Endothelial cell (in vitro differentiated cells): ENCODE measurements at regions not wholly inside any gene's neighbourhood (a gene's known extent, or its start where the extent isn't known, plus 50 kb on each side); places are given as distances from the start of the nearest gene placed in this dataset.

ENCODE experiments used
- DNase-seq: peaks from one replicate; pipeline ENCODE4 v3.0.0; 2021; ENCODE audit warnings: low spot score
- H3K27ac Mint-ChIP-seq: one replicate; pipeline ENCODE4 v1.8.0; 2021; ENCODE audit warnings: mixed read lengths, inconsistent platforms; ENCODE audit not compliant: unreplicated experiment
- H3K27me3 Mint-ChIP-seq: one replicate; pipeline ENCODE4 v1.8.0; 2021; ENCODE audit warnings: mild to moderate bottlenecking, moderate library complexity, mixed read lengths, inconsistent platforms; ENCODE audit not compliant: unreplicated experiment
- H3K36me3 Mint-ChIP-seq: one replicate; pipeline ENCODE4 v1.8.0; 2021; ENCODE audit warnings: mild to moderate bottlenecking, low read depth, mixed read lengths, inconsistent platforms; ENCODE audit not compliant: unreplicated experiment
- H3K4me1 Mint-ChIP-seq: one replicate; pipeline ENCODE4 v1.8.0; 2021; ENCODE audit warnings: mild to moderate bottlenecking, mixed read lengths, inconsistent platforms; ENCODE audit not compliant: unreplicated experiment
- H3K4me3 Mint-ChIP-seq: one replicate; pipeline ENCODE4 v1.8.0; 2021; ENCODE audit warnings: mild to moderate bottlenecking, mixed read lengths, inconsistent platforms; ENCODE audit not compliant: unreplicated experiment
- H3K9me3 Mint-ChIP-seq: one replicate; pipeline ENCODE4 v1.8.0; 2021; ENCODE audit warnings: mixed read lengths, inconsistent platforms; ENCODE audit not compliant: unreplicated experiment
- TF ChIP-seq, protein P1 (sequence below): fragments of 200-600 bp; sonication (generic); IDR thresholded peaks from one replicate; pipeline ENCODE4 v1.5.0; 2021; ENCODE audit warnings: antibody characterized with exemption; ENCODE audit not compliant: unreplicated experiment

DNA sequence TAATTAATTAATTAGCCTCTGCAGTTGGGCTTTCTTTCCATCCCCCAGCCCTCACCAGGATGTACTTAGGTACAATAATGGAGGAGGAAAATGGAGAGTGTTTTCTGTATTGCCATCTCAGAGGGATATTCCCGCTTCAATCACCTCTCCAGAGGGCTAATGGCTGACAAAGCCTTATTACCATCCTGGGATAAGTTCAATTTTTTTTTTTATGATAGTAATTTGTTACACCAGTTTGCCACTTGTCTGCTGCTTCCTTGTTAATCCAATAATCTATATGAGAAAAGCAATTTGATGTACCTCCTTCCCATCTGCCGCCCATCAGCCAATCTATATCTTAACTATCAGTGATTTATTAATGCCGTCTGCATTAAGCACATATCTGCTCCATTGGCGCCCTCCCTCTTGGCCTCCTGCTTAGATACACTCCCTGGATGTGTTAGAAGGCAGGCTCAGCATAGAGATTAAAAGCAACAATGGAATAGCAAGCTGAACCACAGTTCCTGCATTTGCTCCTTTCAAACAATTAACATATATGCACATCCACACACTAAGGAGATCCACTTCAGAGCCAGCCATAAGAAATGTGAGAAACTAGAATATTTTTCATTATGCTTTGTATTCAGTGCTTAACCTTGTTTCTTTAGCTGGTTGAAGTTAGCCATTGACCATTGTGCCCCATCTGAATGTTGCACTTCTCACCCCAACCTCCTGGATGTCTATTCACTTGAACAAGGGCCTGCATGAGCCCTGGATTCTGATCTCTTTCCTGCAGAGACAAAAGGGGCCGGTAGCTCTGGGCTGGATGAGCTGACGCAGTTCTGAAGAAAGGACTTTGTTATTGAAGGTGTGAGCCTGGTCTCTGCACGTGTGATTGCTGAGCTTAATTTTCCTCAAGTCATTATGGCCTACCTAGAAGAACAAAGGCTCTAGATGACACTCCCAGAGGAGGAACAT is 237.3 kb upstream of the GAP43 start:
- TF ChIP-seq, protein P1, sequence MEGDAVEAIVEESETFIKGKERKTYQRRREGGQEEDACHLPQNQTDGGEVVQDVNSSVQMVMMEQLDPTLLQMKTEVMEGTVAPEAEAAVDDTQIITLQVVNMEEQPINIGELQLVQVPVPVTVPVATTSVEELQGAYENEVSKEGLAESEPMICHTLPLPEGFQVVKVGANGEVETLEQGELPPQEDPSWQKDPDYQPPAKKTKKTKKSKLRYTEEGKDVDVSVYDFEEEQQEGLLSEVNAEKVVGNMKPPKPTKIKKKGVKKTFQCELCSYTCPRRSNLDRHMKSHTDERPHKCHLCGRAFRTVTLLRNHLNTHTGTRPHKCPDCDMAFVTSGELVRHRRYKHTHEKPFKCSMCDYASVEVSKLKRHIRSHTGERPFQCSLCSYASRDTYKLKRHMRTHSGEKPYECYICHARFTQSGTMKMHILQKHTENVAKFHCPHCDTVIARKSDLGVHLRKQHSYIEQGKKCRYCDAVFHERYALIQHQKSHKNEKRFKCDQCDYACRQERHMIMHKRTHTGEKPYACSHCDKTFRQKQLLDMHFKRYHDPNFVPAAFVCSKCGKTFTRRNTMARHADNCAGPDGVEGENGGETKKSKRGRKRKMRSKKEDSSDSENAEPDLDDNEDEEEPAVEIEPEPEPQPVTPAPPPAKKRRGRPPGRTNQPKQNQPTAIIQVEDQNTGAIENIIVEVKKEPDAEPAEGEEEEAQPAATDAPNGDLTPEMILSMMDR: no peak
- no peak for DNase-seq
- Mint-ChIP-seq H3K4me3 (no peak overlapping the region), H3K9me3 (no peaks in the 10 kb centered on the region), H3K4me1 (peaks cover 8% of the 10 kb centered on the region), H3K27ac (no peak overlapping the region), H3K27me3 (no peaks in the 10 kb centered on the region), H3K36me3 (no peaks in the 10 kb centered on the region)

DNA sequence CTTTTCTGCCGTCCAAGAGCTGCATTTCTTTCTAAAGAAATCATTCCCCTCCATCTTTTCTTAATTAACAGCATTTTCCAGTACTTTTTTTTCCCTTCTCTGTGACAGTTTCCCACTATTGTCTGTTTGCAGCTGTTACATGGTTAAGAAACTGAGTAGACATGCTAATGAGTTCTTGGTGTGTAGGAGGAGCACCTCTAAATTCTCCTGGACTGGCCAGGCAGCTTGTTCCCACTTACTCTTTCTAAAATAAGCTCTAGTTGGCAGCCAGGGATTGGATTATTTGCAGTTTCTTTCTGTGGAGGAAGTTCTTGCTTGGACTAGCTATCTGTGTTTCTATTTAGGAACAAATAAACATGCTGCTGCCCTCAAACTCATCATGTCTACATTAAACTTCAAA is 235.1 kb upstream of the GAP43 start:
- Mint-ChIP-seq H3K36me3 (no peaks in the 10 kb centered on the region), H3K27me3 (no peaks in the 10 kb centered on the region), H3K4me1 (peaks cover 16% of the 10 kb centered on the region), H3K4me3 (no peak overlapping the region), H3K27ac (no peak overlapping the region), H3K9me3 (no peaks in the 10 kb centered on the region)
- no peak for DNase-seq
- TF ChIP-seq, protein P1: no peak

DNA sequence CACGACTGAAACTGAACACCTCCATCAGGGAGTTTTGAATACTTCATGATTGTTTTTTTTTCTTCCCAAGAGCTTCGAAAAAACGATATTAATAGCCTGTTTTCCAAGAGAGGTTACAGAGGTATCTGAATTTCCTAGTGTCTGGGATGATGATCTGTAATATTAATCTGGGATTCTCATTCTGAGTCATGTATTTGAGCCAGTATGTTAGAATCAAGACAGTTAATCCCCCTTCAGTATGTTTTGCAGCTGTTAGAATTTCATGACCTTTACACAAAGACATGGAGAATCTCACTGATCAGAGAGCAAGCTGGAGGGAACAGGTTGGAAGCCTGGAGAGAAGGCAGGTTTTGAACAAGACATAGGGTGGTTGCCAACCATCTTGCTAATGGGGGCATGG is 234.5 kb upstream of the GAP43 start:
- no peaks in the 10 kb centered on the region for H3K36me3 Mint-ChIP-seq
- H3K9me3 Mint-ChIP-seq: no peaks in the 10 kb centered on the region
- no peak overlapping the region for H3K27ac Mint-ChIP-seq
- DNase-seq: no peak
- TF ChIP-seq, protein P1: no peak
- H3K4me3 Mint-ChIP-seq: no peak overlapping the region
- H3K4me1 Mint-ChIP-seq: peaks cover 16% of the 10 kb centered on the region
- no peaks in the 10 kb centered on the region for H3K27me3 Mint-ChIP-seq

DNA sequence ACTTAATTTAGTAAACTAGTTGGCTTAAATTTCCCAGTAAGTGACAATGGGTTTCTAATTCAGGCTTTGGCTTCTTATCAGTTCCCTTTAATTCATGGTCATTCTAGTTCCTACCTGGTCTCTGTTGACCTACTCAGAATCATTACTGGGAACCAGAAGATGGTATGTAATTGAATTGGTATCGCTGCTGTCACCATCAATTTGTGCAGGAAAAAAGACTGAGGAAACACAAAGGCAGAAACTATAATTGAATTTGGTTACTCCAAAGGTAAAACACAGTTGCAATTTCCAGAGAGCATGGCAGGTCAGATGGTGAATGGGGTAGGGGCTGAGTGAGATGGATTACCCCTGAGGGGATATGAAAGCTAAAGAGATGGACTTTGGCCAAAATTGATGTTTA is 226.5 kb upstream of the GAP43 start:
- H3K4me1 Mint-ChIP-seq: peaks cover 4% of the 10 kb centered on the region

DNA sequence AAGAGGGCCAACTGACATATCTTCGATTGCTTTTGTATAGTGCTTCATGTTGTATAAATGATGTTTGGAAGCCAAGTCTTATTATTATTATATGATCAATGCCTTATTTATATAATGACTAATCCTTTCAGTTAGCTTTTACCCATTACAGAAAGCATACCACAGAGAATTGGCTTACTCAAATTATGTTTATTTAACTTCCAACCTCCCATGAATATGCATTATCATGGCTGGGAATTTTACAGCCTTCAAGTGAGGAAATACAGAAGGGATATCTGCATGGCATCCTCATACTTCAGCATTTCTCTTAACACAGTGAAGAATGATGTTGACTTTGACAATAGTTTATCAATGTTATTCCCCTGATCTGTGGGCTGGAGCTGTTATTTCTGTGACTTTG is 225.9 kb upstream of the GAP43 start:
- Mint-ChIP-seq H3K36me3 (no peaks in the 10 kb centered on the region), H3K27me3 (no peaks in the 10 kb centered on the region), H3K4me1 (no peaks in the 10 kb centered on the region), H3K4me3 (no peak overlapping the region), H3K9me3 (no peaks in the 10 kb centered on the region), H3K27ac (no peak overlapping the region)
- TF ChIP-seq, protein P1: no peak
- no peak for DNase-seq

More for the DNA sequence above, 226.5 kb upstream of the GAP43 start:
- Mint-ChIP-seq H3K27me3 (no peaks in the 10 kb centered on the region), H3K27ac (no peak overlapping the region), H3K4me3 (no peak overlapping the region), H3K9me3 (no peaks in the 10 kb centered on the region), H3K36me3 (no peaks in the 10 kb centered on the region)
- TF ChIP-seq, protein P1: no peak
- no peak for DNase-seq
